ENCODE measurements at regions not wholly inside any gene's neighbourhood (a gene's known extent, or its start where the extent isn't known, plus 50 kb on each side); places are given as distances from the start of the nearest gene placed in this dataset.

DNA sequence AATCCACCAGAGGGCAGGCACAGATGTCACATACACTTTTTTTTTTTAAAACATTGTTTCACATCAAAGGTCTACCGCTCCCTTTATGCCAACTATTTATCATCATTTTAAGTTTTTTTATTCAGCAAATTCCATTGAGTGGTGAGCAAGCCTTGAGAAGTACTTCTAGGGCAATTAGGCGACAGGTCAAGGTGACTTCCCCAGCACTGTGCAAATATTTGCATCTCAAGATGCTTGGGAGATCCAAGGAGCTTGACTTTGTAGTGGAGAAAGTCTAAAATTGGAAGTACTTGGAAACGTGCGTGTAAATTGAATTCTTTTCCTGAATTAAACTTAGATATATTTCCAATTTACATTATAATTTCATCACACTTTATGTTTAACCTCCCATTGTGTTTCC is 211.1 kb downstream of the ICE1 start:
- no peak overlapping the region for H3K4me2 ChIP-seq (ENCODE audit: low read depth, low read length)
- no peak overlapping the region for H3K27ac ChIP-seq (ENCODE audit: low read length)
- no peaks in the 10 kb centered on the region for H4K20me1 ChIP-seq (ENCODE audit: insufficient read depth, low read length)
- H3K4me1 ChIP-seq (ENCODE audit: low read length) = no peaks in the 10 kb centered on the region
- no peak overlapping the region for H3K9ac ChIP-seq (ENCODE audit: low read length)
- H3K9me3 ChIP-seq (replicated peaks; ENCODE audit: insufficient read depth, low read length) = no peaks in the 10 kb centered on the region
- no peaks in the 10 kb centered on the region for H3K27me3 ChIP-seq (replicated peaks; ENCODE audit: insufficient read depth, low read length)
- no peak for TF ChIP-seq EZH2 (optimal IDR thresholded peaks at IDR 0.05; ENCODE audit: low read depth, low read length)
- no peak for TF ChIP-seq EZH2phosphoT487 (IDR thresholded peaks at IDR 0.05; ENCODE audit: low read length)
- no peak for TF ChIP-seq CTCF (IDR thresholded peaks at IDR 0.05; ENCODE audit: low read length)
- no peak for DNase-seq
- H3K79me2 ChIP-seq (ENCODE audit: low read length) = no peaks in the 10 kb centered on the region
- H3K9me2 ChIP-seq (replicated peaks; ENCODE audit: insufficient read depth, low read length) = no peaks in the 10 kb centered on the region
- no peaks in the 10 kb centered on the region for H3F3A ChIP-seq (ENCODE audit: insufficient read depth, low read length)
- H3K36me3 ChIP-seq (replicated peaks; ENCODE audit: insufficient read depth, low read length) = no peaks in the 10 kb centered on the region
- no peak overlapping the region for H3K4me3 ChIP-seq (ENCODE audit: low read length)
- H2AFZ ChIP-seq (ENCODE audit: low read length) = no peak overlapping the region

DNA sequence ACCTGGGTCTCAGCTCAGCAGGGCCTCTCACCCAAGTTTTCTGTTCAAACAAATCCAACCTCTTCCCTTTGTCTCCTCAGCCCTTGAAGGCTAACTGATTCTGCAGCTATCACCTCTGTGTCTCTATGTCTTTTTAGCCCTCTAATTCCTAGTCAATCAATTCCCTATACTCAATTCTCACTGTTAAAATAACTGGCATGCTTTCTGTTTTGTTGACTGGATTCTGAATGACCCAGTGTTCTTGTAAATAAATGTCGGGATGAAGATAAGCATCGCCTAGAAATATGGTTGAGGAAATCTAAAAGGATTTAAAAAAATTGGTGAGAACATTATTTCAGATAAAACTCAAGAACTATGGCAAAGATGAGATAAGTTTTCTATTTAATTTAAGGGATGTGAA is 210.2 kb downstream of the ICE1 start:
- Histone ChIP-seq H3K27ac (ENCODE audit: low read length) (no peak overlapping the region), H3K9me3 (replicated peaks; ENCODE audit: insufficient read depth, low read length) (no peaks in the 10 kb centered on the region), H3F3A (ENCODE audit: insufficient read depth, low read length) (no peaks in the 10 kb centered on the region), H3K4me3 (ENCODE audit: low read length) (no peak overlapping the region), H3K4me1 (ENCODE audit: low read length) (no peaks in the 10 kb centered on the region), H3K36me3 (replicated peaks; ENCODE audit: insufficient read depth, low read length) (no peaks in the 10 kb centered on the region), H3K27me3 (replicated peaks; ENCODE audit: insufficient read depth, low read length) (no peaks in the 10 kb centered on the region), H2AFZ (ENCODE audit: low read length) (no peak overlapping the region), H3K9me2 (replicated peaks; ENCODE audit: insufficient read depth, low read length) (no peaks in the 10 kb centered on the region), H3K9ac (ENCODE audit: low read length) (no peak overlapping the region), H4K20me1 (ENCODE audit: insufficient read depth, low read length) (no peaks in the 10 kb centered on the region), H3K4me2 (ENCODE audit: low read depth, low read length) (no peak overlapping the region), H3K79me2 (ENCODE audit: low read length) (no peaks in the 10 kb centered on the region)
- TF ChIP-seq EZH2 (optimal IDR thresholded peaks at IDR 0.05; ENCODE audit: low read depth, low read length) (no peak), CTCF (IDR thresholded peaks at IDR 0.05; ENCODE audit: low read length) (no peak), EZH2phosphoT487 (IDR thresholded peaks at IDR 0.05; ENCODE audit: low read length) (no peak)
- DNase-seq = no peak

- Histone ChIP-seq H3K9ac (ENCODE audit: low read length) (no peak overlapping the region), H3K9me3 (replicated peaks; ENCODE audit: insufficient read depth, low read length) (no peaks in the 10 kb centered on the region), H3K4me2 (ENCODE audit: low read depth, low read length) (no peak overlapping the region), H3K27me3 (replicated peaks; ENCODE audit: insufficient read depth, low read length) (no peaks in the 10 kb centered on the region), H3K79me2 (ENCODE audit: low read length) (no peaks in the 10 kb centered on the region), H3K27ac (ENCODE audit: low read length) (no peak overlapping the region), H4K20me1 (ENCODE audit: insufficient read depth, low read length) (no peaks in the 10 kb centered on the region), H3K4me1 (ENCODE audit: low read length) (no peaks in the 10 kb centered on the region), H3K36me3 (replicated peaks; ENCODE audit: insufficient read depth, low read length) (no peaks in the 10 kb centered on the region), H3K9me2 (replicated peaks; ENCODE audit: insufficient read depth, low read length) (no peaks in the 10 kb centered on the region), H3K4me3 (ENCODE audit: low read length) (no peak overlapping the region), H2AFZ (ENCODE audit: low read length) (no peak overlapping the region), H3F3A (ENCODE audit: insufficient read depth, low read length) (no peaks in the 10 kb centered on the region)
- DNase-seq = no peak
- TF ChIP-seq CTCF (IDR thresholded peaks at IDR 0.05; ENCODE audit: low read length) (no peak), EZH2phosphoT487 (IDR thresholded peaks at IDR 0.05; ENCODE audit: low read length) (no peak), EZH2 (optimal IDR thresholded peaks at IDR 0.05; ENCODE audit: low read depth, low read length) (no peak)
These were observed 207.1 kb downstream of the ICE1 start for GRCh38 chr5:5629607-5629978.

Measured in MM.1S (cell line).